Ascending aorta (tissue), 2 donors: ENCODE measurements at regions not wholly inside any gene's neighbourhood (a gene's known extent, or its start where the extent isn't known, plus 50 kb on each side); places are given as distances from the start of the nearest gene placed in this dataset.

Experiments used
- DNase-seq, 2 donors: peaks; one replicate each; pipeline ENCODE4 v3.0.0-alpha.2; 2019; ENCODE audit warnings: low spot score in 2 of 2
- H3K27ac ChIP-seq, 2 donors: fragments of 200-600 bp; sonication (generic); one replicate each; pipeline ENCODE4 v1.5.1; 2016 to 2017; ENCODE audit warnings: mild to moderate bottlenecking in 1 of 2
- H3K27me3 ChIP-seq: fragments of 200-600 bp; sonication (generic); one replicate; pipeline ENCODE4 v1.5.1; 2017
- H3K36me3 ChIP-seq, 2 donors: fragments of 200-600 bp; sonication (generic); one replicate each; pipeline ENCODE4 v1.5.1; 2016
- H3K4me1 ChIP-seq, 2 donors: fragments of 200-600 bp; sonication (generic); one replicate each; pipeline ENCODE4 v1.5.1; 2016 to 2017; ENCODE audit warnings: mild to moderate bottlenecking in 1 of 2
- H3K4me3 ChIP-seq, 2 donors: fragments of 200-600 bp; sonication (generic); one replicate each; pipeline ENCODE4 v1.5.1; 2016 to 2017; ENCODE audit warnings: mild to moderate bottlenecking in 1 of 2
- H3K9me3 ChIP-seq, 2 donors: fragments of 200-600 bp; sonication (generic); one replicate each; pipeline ENCODE4 v1.5.1; 2016
- intact Hi-C: fragments of 100-400 bp; cut with DNase I; formaldehyde crosslinking; loops from one replicate; pipeline ENCODE4 v1.15.1; 2023
- TF ChIP-seq, protein P1 (sequence below), 3 experiments: fragments of 200-600 bp in 2 of 3; fragments of 450-650 bp in 1 of 3; sonication (generic) in 2 of 3; IDR thresholded peaks; one replicate each; pipeline ENCODE4 v1.5.1; 2016 to 2019; ENCODE audit warnings: antibody characterized with exemption in 3 of 3, mild to moderate bottlenecking in 1 of 3, moderate library complexity in 1 of 3

- no peak for DNase-seq
- no peak overlapping the region for H3K4me3 ChIP-seq
- no peak overlapping the region for H3K27ac ChIP-seq
- H3K36me3 ChIP-seq = no peaks in the 10 kb centered on the region
- no peaks in the 10 kb centered on the region for H3K9me3 ChIP-seq
- no peaks in the 10 kb centered on the region for H3K4me1 ChIP-seq
- TF ChIP-seq, protein P1, sequence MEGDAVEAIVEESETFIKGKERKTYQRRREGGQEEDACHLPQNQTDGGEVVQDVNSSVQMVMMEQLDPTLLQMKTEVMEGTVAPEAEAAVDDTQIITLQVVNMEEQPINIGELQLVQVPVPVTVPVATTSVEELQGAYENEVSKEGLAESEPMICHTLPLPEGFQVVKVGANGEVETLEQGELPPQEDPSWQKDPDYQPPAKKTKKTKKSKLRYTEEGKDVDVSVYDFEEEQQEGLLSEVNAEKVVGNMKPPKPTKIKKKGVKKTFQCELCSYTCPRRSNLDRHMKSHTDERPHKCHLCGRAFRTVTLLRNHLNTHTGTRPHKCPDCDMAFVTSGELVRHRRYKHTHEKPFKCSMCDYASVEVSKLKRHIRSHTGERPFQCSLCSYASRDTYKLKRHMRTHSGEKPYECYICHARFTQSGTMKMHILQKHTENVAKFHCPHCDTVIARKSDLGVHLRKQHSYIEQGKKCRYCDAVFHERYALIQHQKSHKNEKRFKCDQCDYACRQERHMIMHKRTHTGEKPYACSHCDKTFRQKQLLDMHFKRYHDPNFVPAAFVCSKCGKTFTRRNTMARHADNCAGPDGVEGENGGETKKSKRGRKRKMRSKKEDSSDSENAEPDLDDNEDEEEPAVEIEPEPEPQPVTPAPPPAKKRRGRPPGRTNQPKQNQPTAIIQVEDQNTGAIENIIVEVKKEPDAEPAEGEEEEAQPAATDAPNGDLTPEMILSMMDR (IDR thresholded peaks at IDR 0.05) = no peak
- H3K27me3 ChIP-seq = no peaks in the 10 kb centered on the region
- intact Hi-C loops = no loop called here
Measured at GRCh38 chr4:123110685-123111084, 188.3 kb upstream of the NUDT6 start.

DNA sequence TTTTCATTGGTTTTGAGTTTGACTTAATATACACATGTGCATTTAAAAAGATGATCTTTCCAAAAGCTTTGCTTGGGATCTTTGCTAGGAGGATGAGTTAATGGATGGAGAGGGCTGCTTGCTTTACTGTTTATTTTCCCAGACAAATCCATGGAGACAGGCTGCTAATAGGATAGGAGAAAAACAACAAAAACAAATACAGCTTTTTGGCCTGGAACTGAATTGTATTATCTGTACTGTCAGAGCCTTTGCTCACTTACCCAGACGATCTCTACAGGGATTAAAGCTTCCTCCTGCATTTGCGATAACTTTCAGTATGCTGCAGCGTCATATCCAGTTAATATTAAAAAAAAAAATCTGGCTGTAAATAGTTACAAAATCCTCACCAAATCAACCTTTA is 190.8 kb upstream of the NUDT6 start:
- Histone ChIP-seq H3K9me3 (no peaks in the 10 kb centered on the region), H3K4me1 (no peaks in the 10 kb centered on the region), H3K36me3 (no peaks in the 10 kb centered on the region), H3K27me3 (no peaks in the 10 kb centered on the region), H3K27ac (no peak overlapping the region), H3K4me3 (no peak overlapping the region)
- TF ChIP-seq, protein P1 (IDR thresholded peaks at IDR 0.05) = no peak
- intact Hi-C loops = no loop called here
- DNase-seq = no peak

DNA sequence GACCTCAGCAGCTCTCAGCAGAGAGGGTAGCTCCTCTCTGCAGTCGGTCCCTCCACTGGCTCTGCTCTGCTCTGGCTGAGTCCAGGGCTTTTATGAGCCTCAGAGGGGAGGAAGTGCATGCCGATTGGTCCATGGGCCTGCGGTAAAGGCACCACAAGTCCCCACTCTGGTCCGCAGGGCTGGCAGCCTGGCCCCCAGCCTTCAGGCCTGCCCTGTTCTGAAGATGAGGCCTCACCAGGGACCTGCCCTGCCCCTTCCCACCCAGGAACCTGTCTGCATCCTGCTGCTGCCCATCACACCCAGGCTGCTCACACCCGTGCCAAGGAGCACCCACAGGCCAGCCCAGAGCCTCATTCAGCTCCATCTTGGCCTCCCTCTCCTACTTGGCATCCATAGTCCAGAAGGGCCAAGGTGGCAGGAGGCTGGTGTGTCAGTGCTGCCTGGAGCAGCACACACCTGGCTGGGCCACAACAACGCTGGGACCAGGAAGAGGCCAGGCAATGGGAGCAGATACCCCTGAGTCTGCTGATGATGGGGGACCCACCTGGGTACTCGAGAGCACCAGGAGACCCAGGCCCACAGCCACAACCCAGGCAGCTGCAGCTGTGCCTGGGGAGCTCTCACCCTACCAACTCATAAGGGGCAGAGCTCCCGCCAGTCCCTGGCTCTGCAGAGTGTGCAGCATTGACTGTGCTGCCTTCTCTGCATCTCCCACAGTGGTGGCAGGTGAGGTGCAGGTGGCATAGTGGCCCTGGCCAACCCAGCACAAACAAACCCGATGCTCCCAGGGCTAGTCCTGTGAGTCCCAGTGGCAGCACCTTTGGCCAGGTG is 191.9 kb upstream of the NUDT6 start:
- no peaks in the 10 kb centered on the region for H3K4me1 ChIP-seq
- no peaks in the 10 kb centered on the region for H3K9me3 ChIP-seq
- no peaks in the 10 kb centered on the region for H3K27me3 ChIP-seq
- H3K36me3 ChIP-seq = no peaks in the 10 kb centered on the region
- TF ChIP-seq, protein P1 (IDR thresholded peaks at IDR 0.05) = no peak
- intact Hi-C loops = no loop called here
- no peak overlapping the region for H3K27ac ChIP-seq
- no peak overlapping the region for H3K4me3 ChIP-seq
- DNase-seq = no peak

GRCh38 chr4:123114915-123115756 is 192.7 kb upstream of the NUDT6 start:
- TF ChIP-seq, protein P1 (IDR thresholded peaks at IDR 0.05) = no peak
- Histone ChIP-seq H3K36me3 (no peaks in the 10 kb centered on the region), H3K4me1 (no peaks in the 10 kb centered on the region), H3K27me3 (no peaks in the 10 kb centered on the region), H3K9me3 (no peaks in the 10 kb centered on the region), H3K27ac (no peak overlapping the region), H3K4me3 (no peak overlapping the region)
- intact Hi-C loops = no loop called here
- DNase-seq = no peak

GRCh38 chr4:123116412-123116811 is 194.0 kb upstream of the NUDT6 start:
- intact Hi-C loops = no loop called here
- TF ChIP-seq, protein P1 (IDR thresholded peaks at IDR 0.05) = no peak
- Histone ChIP-seq H3K4me1 (no peaks in the 10 kb centered on the region), H3K27ac (no peak overlapping the region), H3K4me3 (no peak overlapping the region), H3K36me3 (no peaks in the 10 kb centered on the region), H3K9me3 (no peaks in the 10 kb centered on the region), H3K27me3 (no peaks in the 10 kb centered on the region)
- no peak for DNase-seq
